OCI-LY3 (cell line): ENCODE measurements at regions not wholly inside any gene's neighbourhood (a gene's known extent, or its start where the extent isn't known, plus 50 kb on each side); places are given as distances from the start of the nearest gene placed in this dataset.

ENCODE experiments used
- CTCF ChIP-seq: fragments of 200-600, 300-600 bp; sonication (generic); IDR thresholded peaks from 2 replicates; pipeline ENCODE4 v1.5.1; 2014; ENCODE audit warnings: antibody characterized with exemption, low read length, low read depth
- EZH2phosphoT487 ChIP-seq: fragments of 200-600 bp; shearing (Covaris generic); IDR thresholded peaks from 2 replicates; pipeline ENCODE4 v1.6.1; 2018; ENCODE audit warnings: antibody characterized with exemption, mixed run types, low read depth

GRCh38 chr3:78268716-78269668 lies 1229.1 kb downstream of the ROBO2 start:
- TF ChIP-seq CTCF (no peak), EZH2phosphoT487 (no peak)
